GM19452 (cell line): ENCODE measurements at regions not wholly inside any gene's neighbourhood (a gene's known extent, or its start where the extent isn't known, plus 50 kb on each side); places are given as distances from the start of the nearest gene placed in this dataset.

Source experiments
- ATAC-seq: cut with Tn5 transposase; IDR thresholded peaks from one replicate; pipeline ENCODE4 v1.9.1; 2021; ENCODE audit not compliant: unreplicated experiment

GRCh38 chr17:72011561-72011960, 109.3 kb upstream of the SOX9 start:
- ATAC-seq = no peak

DNA sequence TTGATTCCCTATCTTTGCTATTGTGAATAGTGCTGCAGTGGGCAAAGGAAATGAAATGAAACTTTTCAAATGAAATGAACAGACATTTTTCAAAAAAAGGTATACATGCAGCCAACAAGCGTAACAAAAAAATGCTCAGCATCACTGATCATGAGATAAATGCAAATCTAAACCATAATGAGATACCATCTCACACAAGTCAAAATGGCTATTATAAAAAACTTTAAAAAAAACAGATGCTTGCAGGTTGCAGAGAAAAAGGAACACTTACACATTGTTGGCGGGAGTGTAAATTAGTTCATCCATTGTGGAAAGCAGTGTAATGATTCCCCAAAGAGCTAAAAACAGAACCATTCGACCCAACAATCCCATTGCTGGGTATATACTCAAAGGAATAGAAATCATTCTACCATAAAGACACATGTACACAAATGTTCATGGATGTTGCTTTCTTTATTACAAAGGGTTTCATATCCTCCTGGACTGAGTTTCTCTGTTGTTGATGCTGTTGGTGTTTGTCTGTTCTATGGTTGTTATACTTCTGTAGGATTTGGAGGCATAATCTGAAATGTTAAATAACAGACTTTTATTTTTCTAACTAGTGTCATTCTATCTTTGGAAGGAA, 99.3 kb upstream of the SOX9 start:
- no peak for ATAC-seq

DNA sequence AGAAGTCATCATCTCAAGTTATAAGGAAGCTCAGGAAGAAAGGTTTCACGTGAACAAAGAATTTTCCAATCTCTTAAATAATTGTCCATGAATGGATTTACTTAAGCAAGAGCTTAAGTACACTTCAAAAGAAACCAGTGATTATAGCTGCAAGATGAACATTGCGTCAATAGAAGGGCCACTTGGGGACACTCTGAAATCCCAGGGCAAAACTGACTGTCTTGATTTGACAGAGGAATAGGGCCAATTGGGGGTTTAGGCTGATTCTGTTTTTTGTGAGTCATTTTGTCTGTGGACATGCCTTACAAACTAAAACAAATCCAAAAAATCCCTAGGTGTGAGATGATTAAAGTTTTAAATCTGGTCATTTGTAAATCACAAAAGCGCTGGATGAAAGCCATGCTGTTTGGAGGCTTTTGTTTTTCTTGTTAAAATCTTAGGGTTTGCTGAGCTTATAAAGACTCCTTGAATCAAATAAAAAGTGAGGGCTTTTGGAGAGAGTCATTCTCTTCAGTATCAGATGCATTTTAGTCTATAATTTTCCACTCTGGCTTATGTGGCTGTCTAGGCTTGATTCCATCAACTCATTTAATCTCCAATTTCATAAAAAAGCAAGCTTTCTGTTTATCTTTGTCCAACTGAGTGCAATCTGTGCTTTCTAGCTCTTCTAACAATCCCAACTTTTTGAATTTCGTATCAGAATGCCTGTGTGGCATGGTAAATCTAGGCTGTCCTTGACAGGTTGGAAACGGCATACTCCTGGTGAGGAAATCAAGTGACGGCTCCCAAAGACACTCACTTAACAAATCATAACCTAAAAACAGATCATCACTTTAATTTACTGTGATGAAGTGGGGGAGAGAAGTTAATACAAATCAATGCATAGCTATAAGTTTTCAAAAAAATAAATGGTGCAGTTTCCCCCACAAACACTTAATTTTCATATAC, 98.2 kb upstream of the SOX9 start:
- ATAC-seq = no peak

DNA sequence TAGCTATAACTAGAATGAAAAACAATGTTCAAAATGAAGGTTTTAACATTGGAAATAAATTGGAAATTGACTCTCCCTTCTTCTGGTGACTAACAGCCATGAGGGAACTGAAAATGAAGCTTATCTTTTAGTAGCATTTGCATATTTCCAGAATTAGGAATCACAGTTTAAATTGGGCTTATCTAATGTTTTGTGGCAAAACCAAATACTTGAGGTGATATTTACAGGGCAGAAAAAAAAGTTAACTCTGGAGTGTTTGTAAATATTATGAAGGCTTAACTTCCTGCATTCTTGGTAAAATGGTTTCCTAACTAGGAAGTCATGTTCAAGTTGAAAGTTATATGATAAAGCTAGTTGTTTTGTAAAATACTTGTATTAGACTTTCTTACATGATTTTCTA, 96.4 kb upstream of the SOX9 start:
- no peak for ATAC-seq

DNA sequence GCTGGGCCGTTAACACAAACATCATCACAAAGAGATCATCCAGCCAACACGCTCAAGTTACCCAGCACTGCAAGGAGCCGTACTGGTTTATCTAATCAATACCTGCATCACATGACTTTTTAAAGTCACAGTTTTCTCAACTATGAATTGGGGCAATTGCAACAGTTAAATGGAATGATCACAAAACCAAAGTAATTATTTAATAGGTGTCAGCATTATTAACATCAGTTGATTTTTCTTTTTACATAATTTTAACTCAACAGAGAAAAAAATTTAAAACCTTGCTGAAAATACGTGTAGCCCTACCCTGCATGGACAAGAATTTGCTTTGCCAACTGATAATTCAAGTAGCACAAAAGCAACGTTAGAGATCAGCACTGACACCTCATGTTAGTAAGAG, 95.7 kb upstream of the SOX9 start:
- ATAC-seq = no peak

- ATAC-seq = peak; percentile 77
These were observed 90.5 kb upstream of the SOX9 start for GRCh38 chr17:72030067-72030899.

- no peak for ATAC-seq
These were observed 89.5 kb upstream of the SOX9 start for GRCh38 chr17:72031219-72031884.

GRCh38 chr17:72033334-72033733, 87.5 kb upstream of the SOX9 start:
- ATAC-seq = no peak

DNA sequence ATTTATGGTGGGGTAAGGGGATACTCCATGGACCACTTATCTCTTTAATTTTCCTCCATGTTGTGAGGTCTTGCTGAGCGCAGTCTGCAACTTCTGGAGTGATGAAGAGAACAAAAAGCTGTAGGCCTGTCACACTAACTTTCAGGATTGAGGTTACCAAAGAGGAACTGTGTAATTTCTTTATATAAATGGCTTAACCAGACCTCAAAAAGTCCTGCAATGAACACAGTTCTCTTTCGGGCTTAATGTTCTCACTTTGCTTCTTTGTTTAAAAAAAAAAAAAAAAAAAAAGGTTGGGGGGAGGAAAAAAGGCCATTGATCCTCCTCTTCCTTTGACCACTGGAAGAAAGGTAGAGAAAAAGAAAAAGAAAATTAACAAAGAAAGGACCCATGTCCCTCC, 86.8 kb upstream of the SOX9 start:
- ATAC-seq = peak; percentile 52

DNA sequence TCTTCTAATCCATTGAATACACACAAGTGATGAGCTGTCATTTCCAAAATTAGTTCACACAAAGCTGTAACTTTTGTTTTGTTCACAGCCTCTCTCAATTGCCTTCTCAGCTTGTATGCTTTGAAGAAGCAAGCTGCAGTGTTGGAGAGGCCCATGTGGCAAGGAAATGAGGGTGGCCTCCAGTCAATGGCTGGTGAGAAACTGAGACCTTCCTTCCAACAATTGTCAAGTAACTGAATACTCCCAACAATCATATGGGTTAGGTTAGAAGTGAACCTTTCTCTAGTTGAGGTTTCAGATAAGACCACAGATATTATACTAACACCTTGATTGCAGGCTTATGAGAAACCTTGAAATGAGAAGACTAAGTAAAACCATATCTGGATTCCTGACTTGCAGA, 82.4 kb upstream of the SOX9 start:
- no peak for ATAC-seq

GRCh38 chr17:72039490-72039889, 81.3 kb upstream of the SOX9 start:
- ATAC-seq = no peak

- ATAC-seq = no peak
These were observed 74.6 kb upstream of the SOX9 start for GRCh38 chr17:72046178-72046577.

- no peak for ATAC-seq
These were observed 73.9 kb upstream of the SOX9 start for GRCh38 chr17:72046643-72047612.

DNA sequence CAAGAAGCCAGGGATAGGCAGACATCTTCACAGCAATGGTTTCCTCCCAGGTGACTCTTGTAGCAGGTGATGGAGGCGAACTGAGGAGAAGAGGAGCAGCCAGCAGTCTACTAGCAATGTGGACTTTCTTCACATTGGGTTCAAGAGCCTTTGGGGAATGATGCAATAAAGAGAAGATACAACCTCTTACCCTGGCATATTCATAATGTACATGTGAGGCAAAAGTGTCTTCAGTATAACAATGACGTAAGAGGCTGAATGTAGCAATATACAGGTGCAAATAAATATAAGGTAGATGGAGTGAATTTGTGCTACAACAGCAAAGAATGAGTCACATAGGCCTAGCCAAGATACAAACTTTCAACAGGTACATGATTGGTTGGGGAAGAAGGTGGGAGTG, 70.9 kb upstream of the SOX9 start:
- no peak for ATAC-seq

DNA sequence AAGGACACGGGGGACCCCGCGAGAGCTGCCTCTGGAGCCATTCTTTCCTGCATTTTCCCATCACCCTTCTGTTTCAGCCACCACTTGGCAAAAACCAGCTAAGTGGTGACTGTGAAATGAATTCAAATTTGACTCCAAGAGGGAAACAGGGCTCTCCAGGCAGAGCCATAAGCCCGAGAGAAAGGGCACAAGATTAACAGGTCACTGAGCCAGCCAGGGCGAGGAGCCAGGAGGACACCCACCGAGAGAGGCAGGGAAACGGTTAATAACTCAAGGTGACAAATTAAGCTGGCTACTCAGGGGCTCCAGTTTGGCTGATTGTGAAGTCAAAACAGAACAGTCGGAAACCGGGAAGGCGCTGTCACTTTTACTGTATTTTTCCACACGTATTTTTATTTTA, 67.8 kb upstream of the SOX9 start:
- no peak for ATAC-seq

DNA sequence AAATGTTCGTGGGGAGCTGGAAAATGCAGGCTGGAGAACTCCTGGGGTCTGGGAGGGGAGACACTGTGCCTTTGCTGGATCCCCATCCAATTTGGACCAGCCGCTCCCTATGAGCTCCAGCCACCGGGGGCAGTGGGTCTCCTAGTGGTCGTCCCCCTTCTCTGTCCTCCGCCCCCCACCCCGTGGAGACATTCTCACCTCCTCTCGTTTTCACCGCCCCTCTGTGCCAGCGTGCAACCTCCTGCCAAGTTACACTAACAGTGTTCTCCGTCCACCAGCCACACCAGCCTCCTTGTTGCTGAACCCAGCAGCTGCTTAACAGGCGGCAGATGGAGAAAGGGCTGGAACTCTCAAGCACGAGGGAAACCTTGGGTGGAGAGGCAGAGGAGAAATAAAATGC, 67.4 kb upstream of the SOX9 start:
- ATAC-seq = no peak

GRCh38 chr17:72056155-72056554, 64.7 kb upstream of the SOX9 start:
- no peak for ATAC-seq

GRCh38 chr17:72056727-72057290, 64.0 kb upstream of the SOX9 start:
- ATAC-seq = no peak

- no peak for ATAC-seq
These were observed 60.7 kb upstream of the SOX9 start for GRCh38 chr17:72060084-72060483.

- no peak for ATAC-seq
These were observed 57.6 kb upstream of the SOX9 start for GRCh38 chr17:72063262-72063661.
